ENCODE measurements at regions not wholly inside any gene's neighbourhood (a gene's known extent, or its start where the extent isn't known, plus 50 kb on each side); places are given as distances from the start of the nearest gene placed in this dataset.

- DNase-seq: no peak
Observed at GRCh38 chr12:92294676-92295440, 149.2 kb upstream of the BTG1 start.

GRCh38 chr12:92292016-92292415 is 146.4 kb upstream of the BTG1 start:
- DNase-seq: no peak

GRCh38 chr12:92290886-92291285 is 145.2 kb upstream of the BTG1 start:
- DNase-seq: no peak

GRCh38 chr12:92290350-92290695 is 144.7 kb upstream of the BTG1 start:
- no peak for DNase-seq

- no peak for DNase-seq
Observed at GRCh38 chr12:92289629-92290349, 144.1 kb upstream of the BTG1 start.

- DNase-seq: no peak
Observed at GRCh38 chr12:92288561-92288960, 142.9 kb upstream of the BTG1 start.

- DNase-seq: no peak
Observed at GRCh38 chr12:92278378-92278828, 132.8 kb upstream of the BTG1 start.

GRCh38 chr12:92277795-92278194 is 132.1 kb upstream of the BTG1 start:
- DNase-seq: no peak

GRCh38 chr12:92276276-92276675 is 130.6 kb upstream of the BTG1 start:
- no peak for DNase-seq

- no peak for DNase-seq
Observed at GRCh38 chr12:92275443-92276154, 130.0 kb upstream of the BTG1 start.

GRCh38 chr12:92273076-92273475 is 127.4 kb upstream of the BTG1 start:
- no peak for DNase-seq

GRCh38 chr12:92272061-92272964 is 126.7 kb upstream of the BTG1 start:
- DNase-seq: no peak

- DNase-seq: no peak
Observed at GRCh38 chr12:92271341-92271740, 125.7 kb upstream of the BTG1 start.

GRCh38 chr12:92270521-92270920 is 124.9 kb upstream of the BTG1 start:
- no peak for DNase-seq

GRCh38 chr12:92268946-92269345 is 123.3 kb upstream of the BTG1 start:
- no peak for DNase-seq

GRCh38 chr12:92261692-92262091 is 116.0 kb upstream of the BTG1 start:
- DNase-seq: no peak

GRCh38 chr12:92261071-92261470 is 115.4 kb upstream of the BTG1 start:
- DNase-seq: no peak

- no peak for DNase-seq
Observed at GRCh38 chr12:92259696-92260251, 114.1 kb upstream of the BTG1 start.

GRCh38 chr12:92259291-92259690 is 113.6 kb upstream of the BTG1 start:
- no peak for DNase-seq

GRCh38 chr12:92257261-92257660 is 111.6 kb upstream of the BTG1 start:
- no peak for DNase-seq

- no peak for DNase-seq
Observed at GRCh38 chr12:92255741-92256140, 110.1 kb upstream of the BTG1 start.

GRCh38 chr12:92253301-92253700 is 107.7 kb upstream of the BTG1 start:
- DNase-seq: no peak
